ENCODE measurements at regions not wholly inside any gene's neighbourhood (a gene's known extent, or its start where the extent isn't known, plus 50 kb on each side); places are given as distances from the start of the nearest gene placed in this dataset.

DNA sequence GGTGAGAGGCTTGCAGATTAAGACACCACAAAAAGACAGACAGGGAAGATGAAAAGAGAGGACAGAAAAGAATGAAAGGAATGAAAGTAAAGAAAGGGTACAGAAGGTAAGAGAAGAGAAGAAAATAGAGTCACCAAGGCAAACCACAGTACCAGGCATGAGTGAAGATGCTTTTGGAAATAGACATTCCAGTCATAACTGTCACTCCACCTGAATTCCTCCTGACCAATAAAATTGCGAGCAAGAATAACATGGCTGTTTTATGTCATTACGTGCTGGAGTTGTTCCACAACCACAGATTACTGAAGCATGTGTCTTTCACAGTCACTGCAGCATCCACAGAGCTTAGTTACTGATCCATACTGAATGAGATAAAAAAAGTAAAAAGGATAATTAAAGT is 864.9 kb upstream of the SLIT2 start:
- Histone ChIP-seq H3K27ac (ENCODE audit: insufficient read length, low read depth, low read length) (no peak overlapping the region), H2BK120ac (ENCODE audit: low read depth, low read length, poor library complexity, severe bottlenecking) (no peak overlapping the region), H3K79me1 (ENCODE audit: insufficient read depth, low read depth, low read length, poor library complexity, severe bottlenecking) (no peaks in the 10 kb centered on the region), H3K18ac (ENCODE audit: insufficient read length, low read depth, low read length) (no peak overlapping the region), H4K8ac (replicated peaks; ENCODE audit: insufficient read length, low read depth, low read length) (no peak overlapping the region), H4K5ac (ENCODE audit: insufficient read length, low read depth, low read length) (no peak overlapping the region), H2BK12ac (ENCODE audit: insufficient read length, low read depth, low read length) (no peak overlapping the region), H3K23ac (ENCODE audit: insufficient read length, low read depth, low read length) (no peak overlapping the region), H3K9ac (ENCODE audit: extremely low read depth, insufficient read length, low read length) (no peak overlapping the region), H2AK5ac (ENCODE audit: insufficient read length, low read length) (no peak overlapping the region), H3T11ph (ENCODE audit: low read length) (no peak overlapping the region), H2BK20ac (ENCODE audit: low read depth, low read length, poor library complexity, severe bottlenecking) (no peak overlapping the region), H2AFZ (ENCODE audit: low read length) (no peak overlapping the region), H3K56ac (ENCODE audit: insufficient read length, low read depth, low read length) (no peak overlapping the region), H3K4me1 (ENCODE audit: insufficient read depth, low read length) (no peaks in the 10 kb centered on the region), H3K23me2 (ENCODE audit: insufficient read length, low read depth, low read length, poor library complexity, severe bottlenecking) (no peaks in the 10 kb centered on the region), H3K9me3 (ENCODE audit: control insufficient read depth, low read depth, low read length) (no peaks in the 10 kb centered on the region), H3K79me2 (ENCODE audit: insufficient read depth, low read length) (no peaks in the 10 kb centered on the region), H3K4me2 (ENCODE audit: insufficient read depth, insufficient read length, low read length) (no peak overlapping the region), H2BK5ac (ENCODE audit: insufficient read length, low read length) (no peak overlapping the region), H3K14ac (ENCODE audit: insufficient read depth, low read length) (no peak overlapping the region), H4K20me1 (ENCODE audit: control insufficient read depth, insufficient read depth, insufficient read length) (no peaks in the 10 kb centered on the region), H3K27me3 (ENCODE audit: insufficient read depth, low read length) (no peaks in the 10 kb centered on the region), H3K4ac (ENCODE audit: low read depth, low read length) (no peak overlapping the region), H4K91ac (ENCODE audit: insufficient read length, low read depth, low read length) (no peak overlapping the region), H2BK15ac (ENCODE audit: low read depth, low read length) (no peak overlapping the region)
- Mint-ChIP-seq H3K4me3 (no peak overlapping the region), H3K36me3 (ENCODE audit: insufficient read depth in 1 of 3, low read depth in 3 of 3) (no peaks in the 10 kb centered on the region), H3K9me3 (no peaks in the 10 kb centered on the region), H3K27ac (no peak overlapping the region), H3K4me1 (no peaks in the 10 kb centered on the region), H3K27me3 (ENCODE audit: low read depth) (no peaks in the 10 kb centered on the region)
- TF ChIP-seq, protein P1, sequence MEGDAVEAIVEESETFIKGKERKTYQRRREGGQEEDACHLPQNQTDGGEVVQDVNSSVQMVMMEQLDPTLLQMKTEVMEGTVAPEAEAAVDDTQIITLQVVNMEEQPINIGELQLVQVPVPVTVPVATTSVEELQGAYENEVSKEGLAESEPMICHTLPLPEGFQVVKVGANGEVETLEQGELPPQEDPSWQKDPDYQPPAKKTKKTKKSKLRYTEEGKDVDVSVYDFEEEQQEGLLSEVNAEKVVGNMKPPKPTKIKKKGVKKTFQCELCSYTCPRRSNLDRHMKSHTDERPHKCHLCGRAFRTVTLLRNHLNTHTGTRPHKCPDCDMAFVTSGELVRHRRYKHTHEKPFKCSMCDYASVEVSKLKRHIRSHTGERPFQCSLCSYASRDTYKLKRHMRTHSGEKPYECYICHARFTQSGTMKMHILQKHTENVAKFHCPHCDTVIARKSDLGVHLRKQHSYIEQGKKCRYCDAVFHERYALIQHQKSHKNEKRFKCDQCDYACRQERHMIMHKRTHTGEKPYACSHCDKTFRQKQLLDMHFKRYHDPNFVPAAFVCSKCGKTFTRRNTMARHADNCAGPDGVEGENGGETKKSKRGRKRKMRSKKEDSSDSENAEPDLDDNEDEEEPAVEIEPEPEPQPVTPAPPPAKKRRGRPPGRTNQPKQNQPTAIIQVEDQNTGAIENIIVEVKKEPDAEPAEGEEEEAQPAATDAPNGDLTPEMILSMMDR (conservative IDR thresholded peaks at IDR 0.05): no peak
- no peak for DNase-seq
- WGBS (ENCODE audit: extremely low coverage, insufficient read length, low lambda C conversion rate): no CpG with 5 or more reads among the region's 2 CpGs
